BJ (cell line): ENCODE measurements at regions not wholly inside any gene's neighbourhood (a gene's known extent, or its start where the extent isn't known, plus 50 kb on each side); places are given as distances from the start of the nearest gene placed in this dataset.

Experiments used
- CTCF ChIA-PET: fragments of 350-600 bp; formaldehyde crosslinking; extraction: SDS; loops from one replicate; lab custom pipeline; 2021; ENCODE audit warnings: antibody characterized with exemption, inconsistent platforms; lab: Yijun Ruan, JAX
- POLR2A ChIA-PET: fragments of 300-600 bp; sonication (Branson Sonifier 250); formaldehyde crosslinking; extraction: SDS; loops from one replicate; lab custom pipeline; 2021; ENCODE audit warnings: antibody characterized with exemption; lab: Charles Lee
- DNase-seq: peaks from one replicate; pipeline ENCODE4 v3.0.0-alpha.2; 2011; ENCODE audit warnings: low read depth
- H3K27me3 ChIP-seq: 2 replicates; pipeline ENCODE4 v1.6.0; 2011; ENCODE audit warnings: low read length; ENCODE audit not compliant: control insufficient read depth, insufficient read depth
- H3K36me3 ChIP-seq: 2 replicates; pipeline ENCODE4 v1.5.1; 2011; ENCODE audit warnings: low read length; ENCODE audit not compliant: control insufficient read depth, insufficient read depth
- H3K4me3 ChIP-seq: 2 replicates; pipeline ENCODE4 v1.5.1; 2011; ENCODE audit warnings: low read depth, mild to moderate bottlenecking, control low read depth, low read length
- TF ChIP-seq, protein P1 (sequence below): IDR thresholded peaks from 2 replicates; pipeline ENCODE4 v1.5.1; 2011; ENCODE audit warnings: low read depth, mild to moderate bottlenecking, control low read depth, inconsistent platforms, low read length, moderate library complexity; ENCODE audit not compliant: insufficient read depth

DNA sequence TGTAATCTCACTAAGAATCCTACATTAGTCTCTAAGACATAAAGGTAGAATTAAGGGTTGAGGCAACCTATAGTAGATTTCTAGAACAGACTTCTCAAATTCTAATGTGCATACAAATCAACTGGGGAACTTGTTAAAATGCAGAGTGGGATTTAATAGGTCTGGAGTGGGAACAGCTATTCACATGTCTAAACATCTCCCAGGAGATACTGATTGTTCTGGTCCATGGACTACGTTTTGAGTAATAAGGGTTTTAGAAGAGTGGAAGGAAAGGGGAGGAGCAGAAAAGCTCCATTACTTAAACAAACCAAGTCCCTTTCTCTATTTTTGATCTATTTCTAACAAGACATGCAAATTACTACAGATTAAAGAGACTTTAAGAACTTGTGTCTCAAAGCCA lies 524.8 kb downstream of the TUSC7 start:
- no peak for DNase-seq
- POLR2A ChIA-PET = no interaction called here
- no peak overlapping the region for H3K4me3 ChIP-seq
- H3K27me3 ChIP-seq = no peaks in the 10 kb centered on the region
- CTCF ChIA-PET = interaction anchor here (1.0 kb wide), 1 partner anchor 15 kb away, joined by 3 read pairs; no protein-coding TSS in a partner anchor
- TF ChIP-seq, protein P1, sequence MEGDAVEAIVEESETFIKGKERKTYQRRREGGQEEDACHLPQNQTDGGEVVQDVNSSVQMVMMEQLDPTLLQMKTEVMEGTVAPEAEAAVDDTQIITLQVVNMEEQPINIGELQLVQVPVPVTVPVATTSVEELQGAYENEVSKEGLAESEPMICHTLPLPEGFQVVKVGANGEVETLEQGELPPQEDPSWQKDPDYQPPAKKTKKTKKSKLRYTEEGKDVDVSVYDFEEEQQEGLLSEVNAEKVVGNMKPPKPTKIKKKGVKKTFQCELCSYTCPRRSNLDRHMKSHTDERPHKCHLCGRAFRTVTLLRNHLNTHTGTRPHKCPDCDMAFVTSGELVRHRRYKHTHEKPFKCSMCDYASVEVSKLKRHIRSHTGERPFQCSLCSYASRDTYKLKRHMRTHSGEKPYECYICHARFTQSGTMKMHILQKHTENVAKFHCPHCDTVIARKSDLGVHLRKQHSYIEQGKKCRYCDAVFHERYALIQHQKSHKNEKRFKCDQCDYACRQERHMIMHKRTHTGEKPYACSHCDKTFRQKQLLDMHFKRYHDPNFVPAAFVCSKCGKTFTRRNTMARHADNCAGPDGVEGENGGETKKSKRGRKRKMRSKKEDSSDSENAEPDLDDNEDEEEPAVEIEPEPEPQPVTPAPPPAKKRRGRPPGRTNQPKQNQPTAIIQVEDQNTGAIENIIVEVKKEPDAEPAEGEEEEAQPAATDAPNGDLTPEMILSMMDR = no peak
- no peaks in the 10 kb centered on the region for H3K36me3 ChIP-seq

DNA sequence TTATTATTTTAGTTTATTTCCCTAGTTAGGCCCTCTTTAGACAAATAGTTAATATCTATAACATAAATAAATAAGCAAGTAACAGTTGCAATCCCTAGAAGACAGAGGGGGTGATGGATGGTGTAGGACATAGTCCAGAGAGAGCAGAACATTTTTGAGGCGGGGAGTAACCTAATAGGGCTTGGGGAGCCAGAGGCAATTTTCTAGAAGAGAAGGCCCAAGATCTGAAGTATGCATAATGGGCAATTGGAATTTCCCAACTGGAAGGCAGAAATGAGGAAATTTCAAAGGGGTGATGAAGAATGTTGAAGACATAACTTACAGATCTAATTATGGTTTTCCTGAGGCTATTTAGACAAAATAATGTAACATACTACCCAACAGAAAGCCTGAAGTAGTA lies 525.7 kb downstream of the TUSC7 start:
- no peak overlapping the region for H3K4me3 ChIP-seq
- ChIA-PET CTCF (interaction anchor here (1.0 kb wide), 1 partner anchor 14 kb away, joined by 3 read pairs; no protein-coding TSS in a partner anchor), POLR2A (no interaction called here)
- no peaks in the 10 kb centered on the region for H3K27me3 ChIP-seq
- no peaks in the 10 kb centered on the region for H3K36me3 ChIP-seq
- TF ChIP-seq, protein P1 = no peak
- no peak for DNase-seq

DNA sequence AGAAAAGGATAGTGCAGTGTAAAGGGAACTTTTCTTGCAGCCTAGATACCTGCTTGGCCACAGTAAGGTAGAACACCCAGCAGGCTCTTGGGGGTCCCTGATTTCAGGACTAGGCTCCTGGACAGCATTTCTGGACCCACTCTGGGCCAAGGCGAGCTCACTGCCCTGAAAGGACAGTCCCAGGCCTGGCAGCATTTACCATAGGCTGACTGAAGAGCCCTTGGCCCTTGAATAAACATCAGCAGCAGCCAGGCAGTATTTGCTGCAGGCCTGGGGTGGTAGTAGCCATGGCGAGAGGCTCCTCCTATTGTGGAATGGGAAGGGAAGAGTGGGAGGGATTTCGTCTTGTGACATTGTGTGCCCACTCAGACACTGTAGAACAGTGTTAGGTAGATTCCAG lies 529.2 kb downstream of the TUSC7 start:
- no peak for DNase-seq
- TF ChIP-seq, protein P1 = no peak
- Histone ChIP-seq H3K27me3 (no peaks in the 10 kb centered on the region), H3K4me3 (no peak overlapping the region), H3K36me3 (no peaks in the 10 kb centered on the region)
- ChIA-PET CTCF (no interaction called here), POLR2A (no interaction called here)

DNA sequence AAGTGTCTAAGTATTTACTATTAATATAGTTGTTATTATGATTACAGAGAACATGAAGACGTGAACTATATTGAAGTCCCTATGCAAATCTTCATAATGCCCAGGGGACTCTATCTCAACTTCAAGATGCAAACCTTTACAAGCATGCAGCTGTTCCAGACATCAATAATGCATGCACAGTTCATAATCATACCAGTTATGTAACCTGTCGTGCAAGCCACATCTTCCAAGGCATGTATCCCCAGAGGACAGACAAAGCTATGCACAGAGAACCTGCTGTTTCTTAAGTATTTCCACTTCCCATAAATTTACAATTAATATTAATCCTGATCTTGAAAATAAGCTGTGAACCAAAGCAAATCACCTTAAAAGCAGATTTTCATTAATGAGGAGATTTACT lies 534.1 kb downstream of the TUSC7 start:
- CTCF ChIA-PET = no interaction called here
- Histone ChIP-seq H3K4me3 (no peak overlapping the region), H3K36me3 (no peaks in the 10 kb centered on the region), H3K27me3 (no peaks in the 10 kb centered on the region)
- POLR2A ChIA-PET = no interaction called here
- TF ChIP-seq, protein P1 = no peak
- DNase-seq = no peak

DNA sequence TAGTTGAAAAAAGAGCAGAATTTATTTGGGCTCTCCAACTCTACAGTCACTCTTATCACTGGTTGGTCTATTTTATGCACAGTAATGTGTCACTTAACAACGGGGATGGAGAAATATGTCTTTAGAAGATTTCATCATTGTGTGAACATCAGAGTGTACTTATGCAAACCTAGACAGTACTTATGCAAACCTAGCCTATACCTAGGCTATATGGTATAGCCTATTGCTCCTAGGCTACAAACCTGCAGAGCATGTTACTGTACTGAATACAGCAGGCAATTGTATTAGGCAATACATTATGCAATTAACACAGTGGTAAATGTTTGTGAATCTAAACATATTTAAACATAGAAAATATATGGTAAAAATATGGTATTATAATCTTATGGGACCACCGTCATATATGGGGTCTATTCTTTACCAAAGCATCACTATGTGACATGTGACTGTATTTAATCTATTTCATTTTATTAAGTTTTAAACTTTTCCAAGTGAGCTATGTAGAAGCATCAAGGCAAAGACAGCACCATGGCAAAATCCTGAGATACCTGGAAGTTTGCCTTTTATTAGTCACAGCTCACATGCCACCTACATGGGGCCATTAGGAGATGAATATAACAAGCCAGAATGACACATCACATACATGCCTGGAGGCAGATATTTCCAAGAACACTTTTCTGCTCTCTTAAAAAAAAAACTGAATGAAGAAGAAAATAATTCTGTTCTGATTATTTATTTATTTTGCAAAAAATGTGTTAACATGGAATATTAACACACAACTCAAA lies 537.4 kb downstream of the TUSC7 start:
- CTCF ChIA-PET = no interaction called here
- Histone ChIP-seq H3K36me3 (no peaks in the 10 kb centered on the region), H3K4me3 (no peak overlapping the region), H3K27me3 (no peaks in the 10 kb centered on the region)
- TF ChIP-seq, protein P1 = no peak
- POLR2A ChIA-PET = no interaction called here
- no peak for DNase-seq
